Suprapubic skin (tissue), 4 donors: ENCODE measurements at regions not wholly inside any gene's neighbourhood (a gene's known extent, or its start where the extent isn't known, plus 50 kb on each side); places are given as distances from the start of the nearest gene placed in this dataset.
"Not testable (repeated sequence)": the region's sequence is repeated elsewhere in the genome, so short reads cannot be mapped to it uniquely, and the experiment has no call there.

Source experiments
- EP300 ChIP-seq: sonication (generic); formaldehyde crosslinking; IDR thresholded peaks from one replicate; pipeline ENCODE4 v1.6.1; 2017; ENCODE audit warnings: antibody characterized with exemption
- POLR2A ChIP-seq, 2 donors: fragments of 450-650 bp; IDR thresholded peaks; one replicate each; pipeline ENCODE4 v1.6.1; 2017; ENCODE audit warnings: antibody characterized with exemption in 2 of 2, mild to moderate bottlenecking in 2 of 2, moderate library complexity in 2 of 2
- POLR2AphosphoS5 ChIP-seq, 3 donors: sonication (generic); formaldehyde crosslinking; IDR thresholded peaks; one replicate each; pipeline ENCODE4 v1.6.1; 2017; ENCODE audit warnings: antibody characterized with exemption in 3 of 3
- TF ChIP-seq, protein P1 (sequence below), 2 donors: fragments of 200-600 bp in 1 of 2; fragments of 450-650 bp in 1 of 2; sonication (generic) in 1 of 2; IDR thresholded peaks; one replicate each; pipeline ENCODE4 v1.5.1; 2016 to 2019; ENCODE audit warnings: antibody characterized with exemption in 2 of 2, mild to moderate bottlenecking in 1 of 2, moderate library complexity in 1 of 2

DNA sequence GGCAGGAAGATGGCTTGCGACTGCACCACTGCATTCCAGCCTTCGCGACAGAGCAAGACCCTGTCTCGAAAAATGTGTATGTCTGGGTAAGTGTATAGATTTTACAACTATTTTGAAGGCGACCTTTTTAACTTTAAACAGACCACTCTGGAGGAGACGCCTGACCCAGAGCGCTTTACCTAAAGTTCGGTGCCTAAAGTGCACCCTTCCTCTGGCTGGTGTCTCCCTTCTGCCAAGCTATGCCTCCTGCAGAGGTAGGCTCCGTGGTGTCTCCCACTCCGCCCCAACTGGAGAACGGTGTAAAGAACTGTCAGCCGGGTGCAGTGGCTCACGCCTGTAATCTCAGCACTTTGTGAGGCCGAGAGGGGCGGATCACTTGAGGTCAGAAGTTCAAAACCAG, 132.7 kb downstream of the POTEM start:
- TF ChIP-seq, protein P1, sequence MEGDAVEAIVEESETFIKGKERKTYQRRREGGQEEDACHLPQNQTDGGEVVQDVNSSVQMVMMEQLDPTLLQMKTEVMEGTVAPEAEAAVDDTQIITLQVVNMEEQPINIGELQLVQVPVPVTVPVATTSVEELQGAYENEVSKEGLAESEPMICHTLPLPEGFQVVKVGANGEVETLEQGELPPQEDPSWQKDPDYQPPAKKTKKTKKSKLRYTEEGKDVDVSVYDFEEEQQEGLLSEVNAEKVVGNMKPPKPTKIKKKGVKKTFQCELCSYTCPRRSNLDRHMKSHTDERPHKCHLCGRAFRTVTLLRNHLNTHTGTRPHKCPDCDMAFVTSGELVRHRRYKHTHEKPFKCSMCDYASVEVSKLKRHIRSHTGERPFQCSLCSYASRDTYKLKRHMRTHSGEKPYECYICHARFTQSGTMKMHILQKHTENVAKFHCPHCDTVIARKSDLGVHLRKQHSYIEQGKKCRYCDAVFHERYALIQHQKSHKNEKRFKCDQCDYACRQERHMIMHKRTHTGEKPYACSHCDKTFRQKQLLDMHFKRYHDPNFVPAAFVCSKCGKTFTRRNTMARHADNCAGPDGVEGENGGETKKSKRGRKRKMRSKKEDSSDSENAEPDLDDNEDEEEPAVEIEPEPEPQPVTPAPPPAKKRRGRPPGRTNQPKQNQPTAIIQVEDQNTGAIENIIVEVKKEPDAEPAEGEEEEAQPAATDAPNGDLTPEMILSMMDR (IDR thresholded peaks at IDR 0.05), result not testable (repeated sequence)
- TF ChIP-seq EP300; POLR2AphosphoS5 (IDR thresholded peaks at IDR 0.05); POLR2A (IDR thresholded peaks at IDR 0.05): not testable (repeated sequence)
